Keratinocyte (primary cell): ENCODE measurements at regions not wholly inside any gene's neighbourhood (a gene's known extent, or its start where the extent isn't known, plus 50 kb on each side); places are given as distances from the start of the nearest gene placed in this dataset.

ENCODE experiments used
- DNase-seq: peaks from one replicate; pipeline ENCODE4 v3.0.0-alpha.2; 2011; ENCODE audit warnings: low read depth, missing footprints, low spot score
- FAIRE-seq: peaks from 2 replicates; lab custom pipeline; 2011; peaks lifted over from hg19 to GRCh38; lab: Jason Lieb, UNC
- H2AFZ ChIP-seq: 2 replicates; pipeline ENCODE4 v1.6.0; 2012; ENCODE audit warnings: low read length, control low read depth, inconsistent platforms; ENCODE audit not compliant: control insufficient read depth
- H3K27ac ChIP-seq: 2 replicates; pipeline ENCODE4 v1.5.1; 2011; ENCODE audit warnings: low read length; ENCODE audit not compliant: control insufficient read depth, insufficient read depth
- H3K27me3 ChIP-seq: 3 replicates; pipeline ENCODE4 v1.6.0; 2011; ENCODE audit warnings: low read length; ENCODE audit not compliant: control insufficient read depth, insufficient read depth; ENCODE audit errors: extremely low read depth
- H3K36me3 ChIP-seq, 2 experiments: 2 replicates in 1 of 2; 3 replicates in 1 of 2; pipeline ENCODE4 v1.5.1; 2011; ENCODE audit warnings: low read length in 2 of 2, mild to moderate bottlenecking in 1 of 2; ENCODE audit not compliant: control insufficient read depth in 2 of 2, insufficient read depth in 2 of 2; ENCODE audit errors: extremely low read depth in 1 of 2
- H3K4me1 ChIP-seq: 3 replicates; pipeline ENCODE4 v1.5.1; 2011; ENCODE audit warnings: low read length; ENCODE audit not compliant: control insufficient read depth, insufficient read depth; ENCODE audit errors: extremely low read depth
- H3K4me2 ChIP-seq: 3 replicates; pipeline ENCODE4 v1.6.0; 2011; ENCODE audit warnings: low read depth, low read length; ENCODE audit not compliant: control insufficient read depth, insufficient read depth; ENCODE audit errors: extremely low read depth
- H3K4me3 ChIP-seq, 3 experiments: fragments of 200-600 bp in 1 of 3; sonication (generic) in 1 of 3; 2 replicates in 2 of 3; 3 replicates in 1 of 3; pipeline ENCODE4 v1.5.1; 2011 to 2016; ENCODE audit warnings: low read length in 3 of 3, mild to moderate bottlenecking in 3 of 3, control low read depth in 2 of 3, inconsistent platforms in 1 of 3, low read depth in 1 of 3, mixed read lengths in 1 of 3, mixed run types in 1 of 3, moderate library complexity in 1 of 3; ENCODE audit not compliant: control insufficient read depth in 2 of 3, insufficient read depth in 2 of 3; ENCODE audit errors: extremely low read depth in 1 of 3
- H3K79me2 ChIP-seq: 2 replicates; pipeline ENCODE4 v1.6.0; 2012; ENCODE audit warnings: low read length; ENCODE audit not compliant: control insufficient read depth, insufficient read depth
- H3K9ac ChIP-seq: 3 replicates; pipeline ENCODE4 v1.6.0; 2011; ENCODE audit warnings: low read length; ENCODE audit not compliant: control insufficient read depth, insufficient read depth; ENCODE audit errors: extremely low read depth
- H3K9me1 ChIP-seq: 3 replicates; pipeline ENCODE4 v1.6.0; 2011; ENCODE audit warnings: low read length; ENCODE audit not compliant: control insufficient read depth, insufficient read depth; ENCODE audit errors: extremely low read depth
- H3K9me3 ChIP-seq: 2 replicates; pipeline ENCODE4 v1.5.1; 2012; ENCODE audit warnings: low read depth, low read length; ENCODE audit not compliant: control insufficient read depth
- H4K20me1 ChIP-seq: 3 replicates; pipeline ENCODE4 v1.6.0; 2011; ENCODE audit warnings: low read length; ENCODE audit not compliant: control insufficient read depth, insufficient read depth; ENCODE audit errors: extremely low read depth
- EZH2 ChIP-seq: IDR thresholded peaks from one replicate; pipeline ENCODE4 v1.6.1; 2012; ENCODE audit warnings: inconsistent platforms, mild to moderate bottlenecking, low read length, moderate library complexity
- dilution Hi-C: fragments of 300-500 bp; cut with MboI; formaldehyde crosslinking; loops from one replicate; pipeline ENCODE4 v1.7.0; 2020; ENCODE audit warnings: low sequenced_read_pairs; ENCODE audit not compliant: extremely low pct_ligation_motif_present
- TF ChIP-seq, protein P1 (sequence below), 3 experiments: IDR thresholded peaks in 1 of 3; conservative IDR thresholded peaks in 1 of 3; optimal IDR thresholded peaks in 1 of 3; 2 replicates in 2 of 3; 3 replicates in 1 of 3; pipeline versions ENCODE3 to v1.5.1; 2011; ENCODE audit warnings: low read length in 3 of 3, mild to moderate bottlenecking in 3 of 3, moderate library complexity in 2 of 3, control low read depth in 1 of 3, inconsistent platforms in 1 of 3; ENCODE audit not compliant: insufficient read depth in 2 of 3; ENCODE audit errors: extremely low read depth in 1 of 3

DNA sequence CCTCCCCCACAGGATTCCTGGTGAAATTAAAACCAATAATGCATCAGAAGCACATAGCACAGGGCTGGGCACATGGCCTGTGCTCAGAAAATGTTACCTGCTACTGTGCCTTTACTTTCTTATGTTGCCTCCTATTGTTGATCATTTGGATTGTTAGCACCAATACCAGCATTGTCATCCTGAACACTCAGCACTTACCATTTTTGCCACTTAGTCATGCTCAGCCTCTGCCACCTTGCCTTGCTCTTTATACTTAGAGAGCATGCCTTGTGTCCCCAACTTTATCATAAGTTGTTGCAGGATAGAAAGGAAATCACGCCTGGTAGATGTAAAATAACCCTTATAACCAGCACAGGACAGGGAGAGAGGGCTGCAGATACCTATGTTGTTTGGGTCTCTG lies 361.0 kb upstream of the RUNX1 start:
- dilution Hi-C loops, result no loop called here
- peak; percentile 32 for FAIRE-seq
- no peak for DNase-seq

DNA sequence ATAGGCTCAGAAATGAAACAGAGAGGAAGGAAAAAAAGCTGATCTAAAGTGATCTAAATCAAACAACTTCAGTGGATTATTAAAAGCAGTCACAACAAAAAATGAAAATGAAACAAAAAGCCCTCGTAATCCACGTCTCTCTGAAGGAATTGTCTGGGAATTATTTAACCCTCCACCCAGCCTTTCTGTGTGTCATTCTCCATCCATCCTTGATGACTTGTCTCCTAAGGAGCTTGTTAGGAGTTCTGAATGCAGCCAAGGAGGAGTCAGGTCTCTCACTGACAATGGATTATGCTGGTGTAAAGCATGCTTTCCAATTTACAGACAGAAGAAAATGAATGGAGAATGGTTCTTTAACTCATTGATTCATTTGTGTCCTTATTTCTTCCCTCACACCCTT lies 359.3 kb upstream of the RUNX1 start:
- no peak overlapping the region for H2AFZ ChIP-seq
- dilution Hi-C loops, result no loop called here
- H3K4me2 ChIP-seq, result peak overlapping the region; percentile 25

More for the DNA sequence above, 361.0 kb upstream of the RUNX1 start:
- Histone ChIP-seq H3K9me3 (no peaks in the 10 kb centered on the region), H3K27ac (no peak overlapping the region), H3K36me3 (no peaks in the 10 kb centered on the region), H4K20me1 (no peaks in the 10 kb centered on the region), H3K9ac (no peak overlapping the region), H3K27me3 (no peaks in the 10 kb centered on the region), H3K4me2 (no peak overlapping the region), H3K4me1 (no peaks in the 10 kb centered on the region), H3K79me2 (no peaks in the 10 kb centered on the region), H2AFZ (no peak overlapping the region), H3K4me3 (no peak overlapping the region), H3K9me1 (no peaks in the 10 kb centered on the region)
- TF ChIP-seq EZH2, result no peak
- TF ChIP-seq, protein P1, sequence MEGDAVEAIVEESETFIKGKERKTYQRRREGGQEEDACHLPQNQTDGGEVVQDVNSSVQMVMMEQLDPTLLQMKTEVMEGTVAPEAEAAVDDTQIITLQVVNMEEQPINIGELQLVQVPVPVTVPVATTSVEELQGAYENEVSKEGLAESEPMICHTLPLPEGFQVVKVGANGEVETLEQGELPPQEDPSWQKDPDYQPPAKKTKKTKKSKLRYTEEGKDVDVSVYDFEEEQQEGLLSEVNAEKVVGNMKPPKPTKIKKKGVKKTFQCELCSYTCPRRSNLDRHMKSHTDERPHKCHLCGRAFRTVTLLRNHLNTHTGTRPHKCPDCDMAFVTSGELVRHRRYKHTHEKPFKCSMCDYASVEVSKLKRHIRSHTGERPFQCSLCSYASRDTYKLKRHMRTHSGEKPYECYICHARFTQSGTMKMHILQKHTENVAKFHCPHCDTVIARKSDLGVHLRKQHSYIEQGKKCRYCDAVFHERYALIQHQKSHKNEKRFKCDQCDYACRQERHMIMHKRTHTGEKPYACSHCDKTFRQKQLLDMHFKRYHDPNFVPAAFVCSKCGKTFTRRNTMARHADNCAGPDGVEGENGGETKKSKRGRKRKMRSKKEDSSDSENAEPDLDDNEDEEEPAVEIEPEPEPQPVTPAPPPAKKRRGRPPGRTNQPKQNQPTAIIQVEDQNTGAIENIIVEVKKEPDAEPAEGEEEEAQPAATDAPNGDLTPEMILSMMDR (optimal IDR thresholded peaks at IDR 0.05 in 1 of 3, IDR thresholded peaks at IDR 0.05 in 1 of 3, conservative IDR thresholded peaks at IDR 0.05 in 1 of 3; ENCODE audit: extremely low read depth in 1 of 3, insufficient read depth in 2 of 3, low read length in 3 of 3), result no peak

More for the DNA sequence above, 359.3 kb upstream of the RUNX1 start:
- Histone ChIP-seq H3K9me1 (no peaks in the 10 kb centered on the region), H3K9me3 (no peaks in the 10 kb centered on the region), H3K27me3 (no peaks in the 10 kb centered on the region), H3K27ac (no peak overlapping the region), H3K4me1 (no peaks in the 10 kb centered on the region), H3K9ac (no peak overlapping the region), H3K4me3 (no peak overlapping the region), H3K36me3 (no peaks in the 10 kb centered on the region), H3K79me2 (no peaks in the 10 kb centered on the region), H4K20me1 (no peaks in the 10 kb centered on the region)
- TF ChIP-seq, protein P1 (optimal IDR thresholded peaks at IDR 0.05 in 1 of 3, IDR thresholded peaks at IDR 0.05 in 1 of 3, conservative IDR thresholded peaks at IDR 0.05 in 1 of 3; ENCODE audit: extremely low read depth in 1 of 3, insufficient read depth in 2 of 3, low read length in 3 of 3), result no peak
- no peak for TF ChIP-seq EZH2
- DNase-seq (no peak), FAIRE-seq (no peak)
